HuH-7 (cell line): ENCODE measurements at regions not wholly inside any gene's neighbourhood (a gene's known extent, or its start where the extent isn't known, plus 50 kb on each side); places are given as distances from the start of the nearest gene placed in this dataset.

Experiments
- DNase-seq: peaks from one replicate; pipeline ENCODE4 v3.0.0; 2011; ENCODE audit warnings: low spot score

DNA sequence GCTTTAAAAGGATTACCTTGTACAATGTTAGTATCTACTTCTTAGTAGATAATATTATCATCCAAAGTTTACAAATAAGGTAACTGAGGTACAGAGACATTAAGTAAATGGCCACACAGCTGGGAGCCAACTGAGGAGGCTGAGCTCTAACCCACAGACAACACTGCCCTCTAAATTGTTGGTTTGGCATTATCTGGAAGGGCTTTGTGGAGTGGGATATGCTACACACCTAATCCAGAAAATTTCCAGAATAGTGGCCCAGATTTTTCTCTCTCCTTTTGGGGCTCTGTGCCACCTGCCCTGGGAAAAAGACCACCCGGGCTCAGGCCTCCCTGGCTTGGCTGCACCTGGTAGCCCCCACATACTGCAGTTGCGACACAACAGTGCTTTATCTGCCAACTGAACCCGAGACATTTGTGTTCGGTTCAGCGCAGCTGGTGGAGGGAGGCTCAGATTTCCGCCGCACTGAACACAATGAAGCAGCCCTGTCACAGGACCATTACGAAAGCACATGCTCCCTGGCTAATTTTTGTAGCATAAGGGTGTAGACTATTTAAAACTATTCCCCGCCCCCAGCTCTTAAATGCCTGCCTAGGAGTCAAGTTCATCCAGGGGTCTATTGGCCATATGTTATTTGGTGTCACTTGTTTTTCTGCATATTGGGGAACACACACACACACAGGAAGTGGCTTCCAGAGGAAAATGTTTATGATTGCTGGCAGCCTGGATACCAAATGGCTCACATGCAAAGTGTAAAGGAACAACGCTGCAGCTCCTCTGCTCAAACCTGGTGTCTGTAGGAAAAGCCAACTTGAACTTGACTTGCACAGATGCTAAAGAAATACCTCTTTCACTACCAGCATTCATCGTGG is 92.3 kb upstream of the ESRRG start:
- peak; percentile 23 for DNase-seq

GRCh38 chr1:216814576-216815259 is 91.5 kb upstream of the ESRRG start:
- DNase-seq = no peak

GRCh38 chr1:216812966-216813365 is 89.7 kb upstream of the ESRRG start:
- DNase-seq = no peak

DNA sequence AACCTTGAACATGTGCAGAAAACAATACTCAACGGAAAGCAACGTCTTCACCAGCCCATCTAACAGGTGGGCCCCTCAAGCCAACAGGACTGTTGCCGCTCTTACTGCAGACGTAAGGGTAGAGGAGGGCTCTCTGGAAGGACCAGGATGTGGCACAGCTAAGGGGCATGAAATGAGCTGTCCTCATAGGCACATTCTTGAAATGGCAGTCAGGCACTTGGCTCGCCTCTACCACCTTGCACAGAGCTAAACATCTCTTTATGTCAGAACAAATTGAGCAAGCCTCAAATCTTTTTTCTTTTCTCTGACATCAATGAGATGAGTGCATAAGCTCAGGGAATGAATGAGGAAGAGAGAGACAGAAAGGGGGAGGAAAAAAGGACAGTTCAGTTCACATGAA is 86.4 kb upstream of the ESRRG start:
- no peak for DNase-seq

GRCh38 chr1:216807696-216808095 is 84.5 kb upstream of the ESRRG start:
- no peak for DNase-seq

- no peak for DNase-seq
These were observed 82.7 kb upstream of the ESRRG start for GRCh38 chr1:216805953-216806352.

GRCh38 chr1:216805233-216805632 is 82.0 kb upstream of the ESRRG start:
- DNase-seq = no peak

DNA sequence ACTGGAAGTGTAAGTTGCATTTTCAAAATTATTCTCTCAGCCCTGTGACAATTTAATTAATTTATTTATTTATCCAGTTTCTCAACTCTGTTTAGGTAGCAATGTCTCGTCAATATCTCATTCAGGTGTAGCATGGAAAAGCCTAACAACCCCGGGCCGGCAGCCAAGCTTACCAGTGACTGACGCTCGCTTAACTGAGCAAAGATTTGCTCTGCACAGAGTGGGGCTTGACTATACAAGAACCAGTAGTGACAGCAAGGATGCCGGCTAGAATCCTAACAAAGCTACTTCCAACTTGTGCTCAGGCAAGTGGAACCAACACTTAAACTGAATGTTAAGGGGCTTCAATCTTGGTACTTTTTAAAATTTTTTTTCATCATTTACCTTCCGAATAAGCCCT is 80.9 kb upstream of the ESRRG start:
- no peak for DNase-seq

DNA sequence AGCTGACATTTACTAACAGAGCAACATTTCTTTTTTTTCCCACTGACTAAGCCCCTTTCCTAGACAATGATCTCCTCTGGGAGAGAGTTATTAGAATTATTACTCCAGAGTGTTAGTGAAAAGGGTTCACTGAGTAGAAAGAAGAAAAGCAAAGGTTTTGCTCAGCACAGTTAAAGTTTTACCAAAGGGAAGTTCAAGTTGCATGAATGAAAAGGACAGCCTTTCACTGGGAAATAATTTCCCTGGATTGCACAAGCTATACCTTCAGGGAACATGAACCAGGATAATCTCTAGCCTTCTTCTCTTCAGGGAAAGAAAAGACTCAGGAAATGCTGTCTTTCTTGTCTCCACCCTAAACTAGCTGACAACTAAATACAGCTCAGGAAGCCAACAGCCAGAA is 71.4 kb upstream of the ESRRG start:
- no peak for DNase-seq

- no peak for DNase-seq
These were observed 70.7 kb upstream of the ESRRG start for GRCh38 chr1:216793973-216794372.

GRCh38 chr1:216793303-216793702 is 70.1 kb upstream of the ESRRG start:
- DNase-seq = no peak

GRCh38 chr1:216788671-216789070 is 65.4 kb upstream of the ESRRG start:
- no peak for DNase-seq

GRCh38 chr1:216785737-216786136 is 62.5 kb upstream of the ESRRG start:
- DNase-seq = no peak

DNA sequence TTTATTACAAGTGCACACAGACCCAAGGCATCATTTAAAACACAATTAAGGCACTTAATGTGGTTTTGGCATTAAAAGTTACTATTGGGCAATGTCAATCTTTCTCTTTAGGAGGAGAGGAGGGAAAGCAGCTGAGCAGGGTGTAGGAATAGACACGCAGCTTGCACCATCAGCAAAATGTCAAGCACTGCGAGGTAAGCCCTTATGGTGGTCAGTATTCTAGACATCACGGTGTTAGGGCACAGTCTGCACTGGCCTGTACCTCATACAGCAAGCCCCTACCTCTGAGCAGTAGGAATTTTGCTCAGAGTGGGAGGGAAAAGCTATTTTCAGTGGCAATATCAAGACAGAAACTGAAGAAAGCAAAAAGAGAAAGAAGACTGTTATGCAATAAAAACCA is 62.0 kb upstream of the ESRRG start:
- DNase-seq = no peak

DNA sequence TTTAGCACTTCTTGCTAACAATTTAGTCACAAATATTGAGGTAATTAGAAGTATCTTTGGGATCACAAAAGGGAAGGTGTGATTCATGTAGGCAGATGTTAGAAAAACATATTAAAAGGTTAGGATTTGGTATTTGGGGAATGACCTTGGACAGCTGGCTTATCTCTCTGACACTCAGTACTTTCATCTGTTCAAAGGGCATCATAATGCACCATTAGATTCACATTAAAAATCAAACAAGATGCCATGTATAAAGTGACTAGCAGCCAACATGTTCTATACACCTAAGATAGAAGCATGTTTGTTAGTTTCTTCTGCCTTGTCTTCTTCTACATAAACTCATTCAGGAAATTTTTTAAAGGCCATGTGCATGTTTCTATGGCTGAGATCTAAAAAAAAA is 56.5 kb upstream of the ESRRG start:
- no peak for DNase-seq

DNA sequence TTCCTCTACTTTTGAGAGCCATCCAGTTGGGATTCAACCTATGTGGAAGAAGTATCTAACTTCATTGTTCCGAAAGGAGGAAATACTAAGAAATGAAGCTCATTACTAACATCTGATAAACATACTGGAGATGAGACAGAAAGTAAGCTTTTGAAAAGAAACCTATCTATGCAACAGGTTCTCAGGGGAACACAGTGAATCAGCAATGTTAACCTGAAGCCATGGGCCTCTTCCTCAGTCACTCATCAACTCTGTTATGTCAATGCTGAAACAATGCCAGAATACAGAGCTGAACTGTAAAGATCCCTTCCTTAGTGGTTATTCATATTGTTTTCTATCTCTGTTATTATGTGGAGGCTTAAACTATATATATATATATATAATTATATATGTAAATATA is 55.5 kb upstream of the ESRRG start:
- no peak for DNase-seq

DNA sequence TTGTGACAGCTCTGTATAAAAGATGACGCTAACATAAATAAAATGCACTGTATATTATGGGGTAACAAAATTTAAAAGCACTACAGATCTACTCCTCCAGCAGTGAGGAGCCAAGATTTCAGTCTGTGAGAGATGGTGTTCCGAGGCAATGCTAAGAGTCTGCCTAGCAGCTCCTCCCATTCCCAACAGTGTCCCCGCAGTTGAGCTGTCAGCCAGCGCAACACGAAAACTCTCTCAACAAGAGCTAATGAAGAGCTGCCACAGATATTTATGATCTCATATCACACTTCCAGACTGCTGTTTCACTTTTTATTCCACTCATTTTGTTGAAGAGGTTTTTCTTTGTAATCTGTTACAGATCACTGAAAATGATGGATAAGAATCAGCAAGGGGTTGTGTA is 53.9 kb upstream of the ESRRG start:
- DNase-seq = no peak
